HL-60 (cell line): ENCODE measurements at regions not wholly inside any gene's neighbourhood (a gene's known extent, or its start where the extent isn't known, plus 50 kb on each side); places are given as distances from the start of the nearest gene placed in this dataset.

Experiments used
- POLR2AphosphoS5 ChIP-seq: IDR thresholded peaks from 2 replicates; pipeline ENCODE4 v1.6.1; 2012; ENCODE audit warnings: low read depth
- TF ChIP-seq, protein P1 (sequence below): IDR thresholded peaks from one replicate; pipeline ENCODE4 v1.5.1; 2011; ENCODE audit warnings: low read length, control low read depth, inconsistent platforms; ENCODE audit not compliant: insufficient read depth
- TF ChIP-seq, protein P2 (sequence below): IDR thresholded peaks from 2 replicates; pipeline ENCODE4 v1.6.1; 2012; ENCODE audit warnings: low read depth; ENCODE audit not compliant: insufficient replicate concordance

DNA sequence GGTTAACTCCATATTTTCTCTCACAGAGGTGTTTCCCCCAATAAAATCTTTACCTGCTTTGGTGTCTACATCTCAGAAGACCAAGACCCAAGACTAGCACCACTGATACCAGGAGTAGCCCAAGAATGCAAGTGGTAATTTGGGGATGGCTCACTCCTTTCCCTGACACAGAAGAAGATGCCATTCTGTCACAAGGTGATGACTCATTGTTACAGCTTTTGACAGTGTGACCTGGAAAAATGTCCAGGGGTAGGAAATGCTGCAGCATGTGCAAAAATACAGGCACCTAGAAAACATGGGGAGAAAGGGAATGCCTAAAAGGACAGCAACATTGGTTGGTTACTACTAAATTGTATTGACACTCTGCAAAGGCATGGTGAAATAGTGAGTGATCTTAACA lies 254.0 kb upstream of the GJE1 start:
- TF ChIP-seq, protein P1, sequence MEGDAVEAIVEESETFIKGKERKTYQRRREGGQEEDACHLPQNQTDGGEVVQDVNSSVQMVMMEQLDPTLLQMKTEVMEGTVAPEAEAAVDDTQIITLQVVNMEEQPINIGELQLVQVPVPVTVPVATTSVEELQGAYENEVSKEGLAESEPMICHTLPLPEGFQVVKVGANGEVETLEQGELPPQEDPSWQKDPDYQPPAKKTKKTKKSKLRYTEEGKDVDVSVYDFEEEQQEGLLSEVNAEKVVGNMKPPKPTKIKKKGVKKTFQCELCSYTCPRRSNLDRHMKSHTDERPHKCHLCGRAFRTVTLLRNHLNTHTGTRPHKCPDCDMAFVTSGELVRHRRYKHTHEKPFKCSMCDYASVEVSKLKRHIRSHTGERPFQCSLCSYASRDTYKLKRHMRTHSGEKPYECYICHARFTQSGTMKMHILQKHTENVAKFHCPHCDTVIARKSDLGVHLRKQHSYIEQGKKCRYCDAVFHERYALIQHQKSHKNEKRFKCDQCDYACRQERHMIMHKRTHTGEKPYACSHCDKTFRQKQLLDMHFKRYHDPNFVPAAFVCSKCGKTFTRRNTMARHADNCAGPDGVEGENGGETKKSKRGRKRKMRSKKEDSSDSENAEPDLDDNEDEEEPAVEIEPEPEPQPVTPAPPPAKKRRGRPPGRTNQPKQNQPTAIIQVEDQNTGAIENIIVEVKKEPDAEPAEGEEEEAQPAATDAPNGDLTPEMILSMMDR: no peak
- no peak for TF ChIP-seq POLR2AphosphoS5
- TF ChIP-seq, protein P2, sequence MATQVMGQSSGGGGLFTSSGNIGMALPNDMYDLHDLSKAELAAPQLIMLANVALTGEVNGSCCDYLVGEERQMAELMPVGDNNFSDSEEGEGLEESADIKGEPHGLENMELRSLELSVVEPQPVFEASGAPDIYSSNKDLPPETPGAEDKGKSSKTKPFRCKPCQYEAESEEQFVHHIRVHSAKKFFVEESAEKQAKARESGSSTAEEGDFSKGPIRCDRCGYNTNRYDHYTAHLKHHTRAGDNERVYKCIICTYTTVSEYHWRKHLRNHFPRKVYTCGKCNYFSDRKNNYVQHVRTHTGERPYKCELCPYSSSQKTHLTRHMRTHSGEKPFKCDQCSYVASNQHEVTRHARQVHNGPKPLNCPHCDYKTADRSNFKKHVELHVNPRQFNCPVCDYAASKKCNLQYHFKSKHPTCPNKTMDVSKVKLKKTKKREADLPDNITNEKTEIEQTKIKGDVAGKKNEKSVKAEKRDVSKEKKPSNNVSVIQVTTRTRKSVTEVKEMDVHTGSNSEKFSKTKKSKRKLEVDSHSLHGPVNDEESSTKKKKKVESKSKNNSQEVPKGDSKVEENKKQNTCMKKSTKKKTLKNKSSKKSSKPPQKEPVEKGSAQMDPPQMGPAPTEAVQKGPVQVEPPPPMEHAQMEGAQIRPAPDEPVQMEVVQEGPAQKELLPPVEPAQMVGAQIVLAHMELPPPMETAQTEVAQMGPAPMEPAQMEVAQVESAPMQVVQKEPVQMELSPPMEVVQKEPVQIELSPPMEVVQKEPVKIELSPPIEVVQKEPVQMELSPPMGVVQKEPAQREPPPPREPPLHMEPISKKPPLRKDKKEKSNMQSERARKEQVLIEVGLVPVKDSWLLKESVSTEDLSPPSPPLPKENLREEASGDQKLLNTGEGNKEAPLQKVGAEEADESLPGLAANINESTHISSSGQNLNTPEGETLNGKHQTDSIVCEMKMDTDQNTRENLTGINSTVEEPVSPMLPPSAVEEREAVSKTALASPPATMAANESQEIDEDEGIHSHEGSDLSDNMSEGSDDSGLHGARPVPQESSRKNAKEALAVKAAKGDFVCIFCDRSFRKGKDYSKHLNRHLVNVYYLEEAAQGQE: no peak
